ENCODE measurements at regions not wholly inside any gene's neighbourhood (a gene's known extent, or its start where the extent isn't known, plus 50 kb on each side); places are given as distances from the start of the nearest gene placed in this dataset.

- 92% methylated on average over 8 of the region's 11 CpGs for WGBS (ENCODE audit: insufficient coverage)
- POLR2A ChIA-PET: no interaction called here
These were observed 80.0 kb upstream of the FRMD1 start for GRCh38 chr6:168158980-168159349.

GRCh38 chr6:168158213-168158979 lies 79.4 kb upstream of the FRMD1 start:
- no peaks in the 10 kb centered on the region for H3K36me3 Mint-ChIP-seq
- no peak for DNase-seq
- H3K9me3 Mint-ChIP-seq: peaks cover 0 to 4% (median 0%) of the 10 kb centered on the region in 3 donors
- Histone ChIP-seq H3K4me1 (ENCODE audit: control insufficient read depth in 1 of 2, extremely low read depth in 1 of 2, insufficient read depth in 2 of 2, low read length in 2 of 2) (no peaks in the 10 kb centered on the region), H3K4me3 (ENCODE audit: control insufficient read depth in 1 of 2, extremely low read depth in 1 of 2, low read length in 1 of 2) (no peak overlapping the region), H3K27ac (ENCODE audit: low read length) (no peak overlapping the region), H3K27me3 (replicated peaks in 1 of 2; ENCODE audit: control insufficient read depth in 2 of 2, extremely low read depth in 1 of 2, insufficient read depth in 2 of 2, low read length in 1 of 2) (peaks cover 0 to 11% of the 10 kb centered on the region in 2 experiments), H3K36me3 (ENCODE audit: control insufficient read depth in 2 of 2, extremely low read depth in 1 of 2, insufficient read depth in 1 of 2, low read length in 1 of 2) (no peaks in the 10 kb centered on the region), H3K9me3 (no peaks in the 10 kb centered on the region)
- H3K4me3 Mint-ChIP-seq: no peak overlapping the region
- H3K4me1 Mint-ChIP-seq: no peaks in the 10 kb centered on the region
- peaks cover 24 to 31% of the 10 kb centered on the region in 2 donors for H3K27me3 Mint-ChIP-seq
- H3K27ac Mint-ChIP-seq: no peak overlapping the region
- POLR2A ChIA-PET: no interaction called here
- WGBS (ENCODE audit: insufficient coverage): 64% methylated on average over 11 of the region's 19 CpGs
- CTCF ChIA-PET: no interaction called here
- ATAC-seq (replicated peaks in 1 of 4): no peak

More at GRCh38 chr6:168158980-168159349, 80.0 kb upstream of the FRMD1 start:
- H3K27me3 Mint-ChIP-seq: peaks cover 24 to 31% of the 10 kb centered on the region in 2 donors
- H3K4me3 Mint-ChIP-seq: no peak overlapping the region
- Histone ChIP-seq H3K4me3 (ENCODE audit: control insufficient read depth in 1 of 2, extremely low read depth in 1 of 2, low read length in 1 of 2) (no peak overlapping the region), H3K9me3 (no peaks in the 10 kb centered on the region), H3K27me3 (replicated peaks in 1 of 2; ENCODE audit: control insufficient read depth in 2 of 2, extremely low read depth in 1 of 2, insufficient read depth in 2 of 2, low read length in 1 of 2) (peaks cover 0 to 11% of the 10 kb centered on the region in 2 experiments), H3K36me3 (ENCODE audit: control insufficient read depth in 2 of 2, extremely low read depth in 1 of 2, insufficient read depth in 1 of 2, low read length in 1 of 2) (no peaks in the 10 kb centered on the region), H3K4me1 (ENCODE audit: control insufficient read depth in 1 of 2, extremely low read depth in 1 of 2, insufficient read depth in 2 of 2, low read length in 2 of 2) (no peaks in the 10 kb centered on the region), H3K27ac (ENCODE audit: low read length) (no peak overlapping the region)
- H3K4me1 Mint-ChIP-seq: no peaks in the 10 kb centered on the region
- CTCF ChIA-PET: no interaction called here
- ATAC-seq (replicated peaks in 1 of 4) (no peak), DNase-seq (no peak)
- peaks cover 0 to 4% (median 0%) of the 10 kb centered on the region in 3 donors for H3K9me3 Mint-ChIP-seq
- H3K27ac Mint-ChIP-seq: no peak overlapping the region
- H3K36me3 Mint-ChIP-seq: no peaks in the 10 kb centered on the region

GRCh38 chr6:168157272-168158212 lies 78.5 kb upstream of the FRMD1 start:
- no peaks in the 10 kb centered on the region for H3K4me1 Mint-ChIP-seq
- peaks cover 24 to 26% of the 10 kb centered on the region in 2 donors for H3K27me3 Mint-ChIP-seq

GRCh38 chr6:168156742-168157265 lies 77.8 kb upstream of the FRMD1 start:
- H3K36me3 Mint-ChIP-seq: no peaks in the 10 kb centered on the region
- peaks cover 21 to 24% of the 10 kb centered on the region in 2 donors for H3K27me3 Mint-ChIP-seq
- no peak for DNase-seq
- CTCF ChIA-PET: no interaction called here
- Histone ChIP-seq H3K9me3 (no peaks in the 10 kb centered on the region), H3K4me1 (ENCODE audit: control insufficient read depth in 1 of 2, extremely low read depth in 1 of 2, insufficient read depth in 2 of 2, low read length in 2 of 2) (no peaks in the 10 kb centered on the region), H3K27ac (ENCODE audit: low read length) (no peak overlapping the region), H3K27me3 (replicated peaks in 1 of 2; ENCODE audit: control insufficient read depth in 2 of 2, extremely low read depth in 1 of 2, insufficient read depth in 2 of 2, low read length in 1 of 2) (peaks cover 0 to 5% of the 10 kb centered on the region in 2 experiments), H3K36me3 (ENCODE audit: control insufficient read depth in 2 of 2, extremely low read depth in 1 of 2, insufficient read depth in 1 of 2, low read length in 1 of 2) (no peaks in the 10 kb centered on the region), H3K4me3 (ENCODE audit: control insufficient read depth in 1 of 2, extremely low read depth in 1 of 2, low read length in 1 of 2) (no peak overlapping the region)
- no peak for ATAC-seq (replicated peaks in 1 of 4)
- no peak overlapping the region for H3K4me3 Mint-ChIP-seq
- no peak overlapping the region for H3K27ac Mint-ChIP-seq
- H3K9me3 Mint-ChIP-seq: peaks cover 0 to 4% (median 0%) of the 10 kb centered on the region in 3 donors
- POLR2A ChIA-PET: no interaction called here
- WGBS (ENCODE audit: insufficient coverage): 84% methylated on average over 6 of the region's 12 CpGs
- no peaks in the 10 kb centered on the region for H3K4me1 Mint-ChIP-seq

More at GRCh38 chr6:168157272-168158212, 78.5 kb upstream of the FRMD1 start:
- H3K4me1 ChIP-seq (ENCODE audit: control insufficient read depth in 1 of 2, extremely low read depth in 1 of 2, insufficient read depth in 2 of 2, low read length in 2 of 2): no peaks in the 10 kb centered on the region
- ChIA-PET CTCF (no interaction called here), POLR2A (no interaction called here)
- no peak for ATAC-seq (replicated peaks in 1 of 4)
- H3K4me3 ChIP-seq (ENCODE audit: control insufficient read depth in 1 of 2, extremely low read depth in 1 of 2, low read length in 1 of 2): no peak overlapping the region
- H3K9me3 ChIP-seq: no peaks in the 10 kb centered on the region
- Mint-ChIP-seq H3K27ac (no peak overlapping the region), H3K9me3 (peaks cover 0 to 4% (median 0%) of the 10 kb centered on the region in 3 donors), H3K36me3 (no peaks in the 10 kb centered on the region), H3K4me3 (no peak overlapping the region)
- WGBS (ENCODE audit: insufficient coverage): 35% methylated on average over 11 of the region's 18 CpGs
- H3K36me3 ChIP-seq (ENCODE audit: control insufficient read depth in 2 of 2, extremely low read depth in 1 of 2, insufficient read depth in 1 of 2, low read length in 1 of 2): no peaks in the 10 kb centered on the region
- H3K27ac ChIP-seq (ENCODE audit: low read length): no peak overlapping the region
- peaks cover 0 to 5% of the 10 kb centered on the region in 2 experiments for H3K27me3 ChIP-seq (replicated peaks in 1 of 2; ENCODE audit: control insufficient read depth in 2 of 2, extremely low read depth in 1 of 2, insufficient read depth in 2 of 2, low read length in 1 of 2)
- DNase-seq: no peak

GRCh38 chr6:168155821-168156741 lies 77.1 kb upstream of the FRMD1 start:
- H3K27ac ChIP-seq (ENCODE audit: low read length): no peak overlapping the region
- Mint-ChIP-seq H3K27me3 (peaks cover 20 to 24% of the 10 kb centered on the region in 2 donors), H3K36me3 (no peaks in the 10 kb centered on the region), H3K4me1 (no peaks in the 10 kb centered on the region), H3K27ac (no peak overlapping the region), H3K9me3 (peaks cover 0 to 4% (median 0%) of the 10 kb centered on the region in 3 donors), H3K4me3 (no peak overlapping the region)
- no peak for ATAC-seq (replicated peaks in 1 of 4)
- ChIA-PET POLR2A (no interaction called here), CTCF (no interaction called here)
- H3K36me3 ChIP-seq (ENCODE audit: control insufficient read depth in 2 of 2, extremely low read depth in 1 of 2, insufficient read depth in 1 of 2, low read length in 1 of 2): no peaks in the 10 kb centered on the region
- 85% methylated on average over 23 of the region's 24 CpGs for WGBS (ENCODE audit: insufficient coverage)
- no peak overlapping the region for H3K4me3 ChIP-seq (ENCODE audit: control insufficient read depth in 1 of 2, extremely low read depth in 1 of 2, low read length in 1 of 2)
- H3K27me3 ChIP-seq (replicated peaks in 1 of 2; ENCODE audit: control insufficient read depth in 2 of 2, extremely low read depth in 1 of 2, insufficient read depth in 2 of 2, low read length in 1 of 2): peaks cover 0 to 5% of the 10 kb centered on the region in 2 experiments
- no peak for DNase-seq
- H3K9me3 ChIP-seq: no peaks in the 10 kb centered on the region
- H3K4me1 ChIP-seq (ENCODE audit: control insufficient read depth in 1 of 2, extremely low read depth in 1 of 2, insufficient read depth in 2 of 2, low read length in 2 of 2): no peaks in the 10 kb centered on the region

GRCh38 chr6:168155193-168155592 lies 76.2 kb upstream of the FRMD1 start:
- WGBS (ENCODE audit: insufficient coverage): 100% methylated on average over 3 of the region's 5 CpGs
- Histone ChIP-seq H3K4me1 (ENCODE audit: control insufficient read depth in 1 of 2, extremely low read depth in 1 of 2, insufficient read depth in 2 of 2, low read length in 2 of 2) (no peaks in the 10 kb centered on the region), H3K36me3 (ENCODE audit: control insufficient read depth in 2 of 2, extremely low read depth in 1 of 2, insufficient read depth in 1 of 2, low read length in 1 of 2) (no peaks in the 10 kb centered on the region), H3K4me3 (ENCODE audit: control insufficient read depth in 1 of 2, extremely low read depth in 1 of 2, low read length in 1 of 2) (no peak overlapping the region), H3K27me3 (replicated peaks in 1 of 2; ENCODE audit: control insufficient read depth in 2 of 2, extremely low read depth in 1 of 2, insufficient read depth in 2 of 2, low read length in 1 of 2) (peaks cover 0 to 11% of the 10 kb centered on the region in 2 experiments), H3K27ac (ENCODE audit: low read length) (no peak overlapping the region), H3K9me3 (no peaks in the 10 kb centered on the region)
- no peak for ATAC-seq (replicated peaks in 1 of 4)
- peaks cover 20 to 24% of the 10 kb centered on the region in 2 donors for H3K27me3 Mint-ChIP-seq
- H3K4me1 Mint-ChIP-seq: no peaks in the 10 kb centered on the region
- peaks cover 0 to 4% (median 0%) of the 10 kb centered on the region in 3 donors for H3K9me3 Mint-ChIP-seq
- no peak overlapping the region for H3K27ac Mint-ChIP-seq
- ChIA-PET CTCF (no interaction called here), POLR2A (no interaction called here)
- no peak overlapping the region for H3K4me3 Mint-ChIP-seq
- H3K36me3 Mint-ChIP-seq: no peaks in the 10 kb centered on the region
- no peak for DNase-seq

All from T-cell (primary cell).